ENCODE measurements at regions not wholly inside any gene's neighbourhood (a gene's known extent, or its start where the extent isn't known, plus 50 kb on each side); places are given as distances from the start of the nearest gene placed in this dataset.

GRCh38 chr5:2370626-2371418, 380.7 kb downstream of the IRX2 start:
- no peaks in the 10 kb centered on the region for H3K79me2 ChIP-seq (ENCODE audit: insufficient read depth, low read length)
- DNase-seq (no peak), ATAC-seq (ENCODE audit: insufficient read depth, low read depth) (no peak)
- H4K20me1 ChIP-seq (ENCODE audit: insufficient read depth, low read length) = no peaks in the 10 kb centered on the region
- no peak overlapping the region for H3K4me2 ChIP-seq (ENCODE audit: insufficient read depth, low read length)
- TF ChIP-seq EZH2 (IDR thresholded peaks at IDR 0.05; ENCODE audit: borderline replicate concordance, low read depth, low read length, severe bottlenecking) (no peak), CTCF (IDR thresholded peaks at IDR 0.05; ENCODE audit: borderline replicate concordance, extremely low read depth, low read length, poor library complexity, severe bottlenecking) (no peak)
- H3K4me1 ChIP-seq (ENCODE audit: insufficient read depth, low read length) = no peaks in the 10 kb centered on the region
- H3K9me3 ChIP-seq (ENCODE audit: insufficient read depth, low read length, severe bottlenecking) = no peaks in the 10 kb centered on the region
- no peak overlapping the region for H3K9ac ChIP-seq (ENCODE audit: low read depth, low read length)
- no peaks in the 10 kb centered on the region for H3K36me3 ChIP-seq (ENCODE audit: insufficient read depth, low read length)
- no peak overlapping the region for H2AFZ ChIP-seq (ENCODE audit: low read depth, low read length)
- H3K27ac ChIP-seq (ENCODE audit: low read length) = no peak overlapping the region
- H3K27me3 ChIP-seq (ENCODE audit: insufficient read depth, low read length, poor library complexity) = no peaks in the 10 kb centered on the region
- no peak overlapping the region for H3K4me3 ChIP-seq (ENCODE audit: low read depth in 1 of 2, low read length in 2 of 2)

- H3K4me1 ChIP-seq (ENCODE audit: insufficient read depth, low read length) = no peaks in the 10 kb centered on the region
- H3K4me2 ChIP-seq (ENCODE audit: insufficient read depth, low read length) = no peak overlapping the region
- no peaks in the 10 kb centered on the region for H3K36me3 ChIP-seq (ENCODE audit: insufficient read depth, low read length)
- H3K27me3 ChIP-seq (ENCODE audit: insufficient read depth, low read length, poor library complexity) = no peaks in the 10 kb centered on the region
- H3K9ac ChIP-seq (ENCODE audit: low read depth, low read length) = no peak overlapping the region
- no peak overlapping the region for H3K27ac ChIP-seq (ENCODE audit: low read length)
- no peak overlapping the region for H2AFZ ChIP-seq (ENCODE audit: low read depth, low read length)
- TF ChIP-seq EZH2 (IDR thresholded peaks at IDR 0.05; ENCODE audit: borderline replicate concordance, low read depth, low read length, severe bottlenecking) (no peak), CTCF (IDR thresholded peaks at IDR 0.05; ENCODE audit: borderline replicate concordance, extremely low read depth, low read length, poor library complexity, severe bottlenecking) (no peak)
- no peak for ATAC-seq (ENCODE audit: insufficient read depth, low read depth)
- peaks cover 13% of the 10 kb centered on the region for H3K9me3 ChIP-seq (ENCODE audit: insufficient read depth, low read length, severe bottlenecking)
- no peak for DNase-seq
- H3K4me3 ChIP-seq (ENCODE audit: low read depth in 1 of 2, low read length in 2 of 2) = no peak overlapping the region
- no peaks in the 10 kb centered on the region for H3K79me2 ChIP-seq (ENCODE audit: insufficient read depth, low read length)
- no peaks in the 10 kb centered on the region for H4K20me1 ChIP-seq (ENCODE audit: insufficient read depth, low read length)
Measured at GRCh38 chr5:2369178-2369577, 382.3 kb downstream of the IRX2 start.

GRCh38 chr5:2366816-2367215, 384.7 kb downstream of the IRX2 start:
- no peaks in the 10 kb centered on the region for H3K36me3 ChIP-seq (ENCODE audit: insufficient read depth, low read length)

More at GRCh38 chr5:2366816-2367215, 384.7 kb downstream of the IRX2 start:
- Histone ChIP-seq H3K27me3 (ENCODE audit: insufficient read depth, low read length, poor library complexity) (no peaks in the 10 kb centered on the region), H3K4me1 (ENCODE audit: insufficient read depth, low read length) (no peaks in the 10 kb centered on the region), H4K20me1 (ENCODE audit: insufficient read depth, low read length) (no peaks in the 10 kb centered on the region), H3K4me2 (ENCODE audit: insufficient read depth, low read length) (no peak overlapping the region), H3K9ac (ENCODE audit: low read depth, low read length) (no peak overlapping the region), H3K4me3 (ENCODE audit: low read depth in 1 of 2, low read length in 2 of 2) (no peak overlapping the region), H3K27ac (ENCODE audit: low read length) (no peak overlapping the region), H3K9me3 (ENCODE audit: insufficient read depth, low read length, severe bottlenecking) (peaks cover 16% of the 10 kb centered on the region), H2AFZ (ENCODE audit: low read depth, low read length) (no peak overlapping the region), H3K79me2 (ENCODE audit: insufficient read depth, low read length) (no peaks in the 10 kb centered on the region)
- ATAC-seq (ENCODE audit: insufficient read depth, low read depth) (no peak), DNase-seq (no peak)
- no peak for TF ChIP-seq EZH2 (IDR thresholded peaks at IDR 0.05; ENCODE audit: borderline replicate concordance, low read depth, low read length, severe bottlenecking)
- no peak for TF ChIP-seq CTCF (IDR thresholded peaks at IDR 0.05; ENCODE audit: borderline replicate concordance, extremely low read depth, low read length, poor library complexity, severe bottlenecking)

Measured in DND-41 (cell line).